PC-3 (cell line): ENCODE measurements at regions not wholly inside any gene's neighbourhood (a gene's known extent, or its start where the extent isn't known, plus 50 kb on each side); places are given as distances from the start of the nearest gene placed in this dataset.

Source experiments
- ATAC-seq: fragments of 200-7000 bp; cut with Tn5 transposase; 2 replicates; pipeline ENCODE4 v1.9.1; 2020; ENCODE audit warnings: mild to moderate bottlenecking, moderate library complexity
- BruUV-seq: library from RNA; stranded (reverse); fragments of 400-500 nt; replicated peaks from 2 replicates; lab custom pipeline; 2021; lab: Mats Ljungman, UMichigan
- CTCF ChIA-PET: fragments of 300-600 bp; sonication (Branson Sonifier 250); formaldehyde crosslinking; loops from one replicate; lab custom pipeline; 2022; ENCODE audit warnings: antibody characterized with exemption; lab: Charles Lee
- POLR2A ChIA-PET: fragments of 300-600 bp; sonication (Branson Sonifier 250); formaldehyde crosslinking; loops from one replicate; lab custom pipeline; 2022; ENCODE audit warnings: antibody characterized with exemption; ENCODE audit not compliant: unreplicated experiment; lab: Charles Lee
- DNase-seq: peaks from one replicate; pipeline ENCODE4 v3.0.0-alpha.2; 2015
- H2AFZ ChIP-seq: fragments of 300-600 bp; sonication (generic); 2 replicates; pipeline ENCODE4 v1.6.0; 2016; ENCODE audit warnings: antibody characterized with exemption, low read length
- H3F3A ChIP-seq: fragments of 300-600 bp; sonication (generic); one replicate; pipeline ENCODE4 v1.6.0; 2017; ENCODE audit warnings: antibody characterized with exemption, low read length, control low read depth, mild to moderate bottlenecking; ENCODE audit not compliant: unreplicated experiment
- H3K27ac ChIP-seq: fragments of 300-600 bp; sonication (generic); 2 replicates; pipeline ENCODE4 v1.5.1; 2016; ENCODE audit warnings: mild to moderate bottlenecking, low read length
- H3K27me3 ChIP-seq: fragments of 300-600 bp; sonication (generic); 2 replicates; pipeline ENCODE4 v1.6.1; 2016; ENCODE audit warnings: low read length, mixed read lengths
- H3K36me3 ChIP-seq: fragments of 300-600 bp; sonication (generic); 2 replicates; pipeline ENCODE4 v1.6.1; 2016; ENCODE audit warnings: low read depth, mixed run types, low read length, mixed read lengths
- H3K4me1 ChIP-seq: fragments of 300-600 bp; sonication (generic); 2 replicates; pipeline ENCODE4 v1.5.1; 2016; ENCODE audit warnings: low read length; ENCODE audit not compliant: insufficient read depth
- H3K4me2 ChIP-seq: fragments of 300-600 bp; sonication (generic); 2 replicates; pipeline ENCODE4 v1.6.0; 2016; ENCODE audit warnings: low read length
- H3K4me3 ChIP-seq: fragments of 300-600 bp; sonication (generic); 2 replicates; pipeline ENCODE4 v1.5.1; 2016; ENCODE audit warnings: mild to moderate bottlenecking, low read length, mixed read lengths
- H3K79me2 ChIP-seq: fragments of 300-600 bp; sonication (generic); 2 replicates; pipeline ENCODE4 v1.6.1; 2017; ENCODE audit warnings: low read length, mixed read lengths
- H3K9ac ChIP-seq: fragments of 300-600 bp; sonication (generic); 2 replicates; pipeline ENCODE4 v1.6.0; 2016; ENCODE audit warnings: mild to moderate bottlenecking, low read length
- H3K9me2 ChIP-seq: fragments of 300-600 bp; sonication (generic); replicated peaks from 2 replicates; pipeline ENCODE4 v1.6.1; 2016; ENCODE audit warnings: mixed run types, low read length, mixed read lengths
- H3K9me3 ChIP-seq: fragments of 300-600 bp; sonication (generic); 2 replicates; pipeline ENCODE4 v1.6.1; 2016; ENCODE audit warnings: low read length, mixed read lengths
- H4K20me1 ChIP-seq: fragments of 300-600 bp; sonication (generic); 2 replicates; pipeline ENCODE4 v1.6.1; 2016; ENCODE audit warnings: low read length, mixed read lengths
- CTCF ChIP-seq: fragments of 300-600 bp; sonication (generic); conservative IDR thresholded peaks from 2 replicates; pipeline ENCODE4 v1.5.1; 2017; ENCODE audit warnings: antibody characterized with exemption, low read depth, mild to moderate bottlenecking, low read length
- EZH2 ChIP-seq: fragments of 300-600 bp; sonication (generic); IDR thresholded peaks from one replicate; pipeline ENCODE4 v1.6.1; 2017; ENCODE audit warnings: antibody characterized with exemption, mild to moderate bottlenecking, low read length; ENCODE audit not compliant: unreplicated experiment
- EZH2phosphoT487 ChIP-seq: fragments of 300-600 bp; sonication (generic); IDR thresholded peaks from 2 replicates; pipeline ENCODE4 v1.6.1; 2018; ENCODE audit warnings: mild to moderate bottlenecking, antibody characterized with exemption, low read length, borderline replicate concordance
- intact Hi-C: fragments of 100-400 bp; cut with micrococcal nuclease; formaldehyde crosslinking; loops from 2 replicates; pipeline ENCODE4 v1.9.0; 2023

GRCh38 chr4:96260064-96260682, 420.3 kb downstream of the PDHA2 start:
- Histone ChIP-seq H3K79me2 (no peaks in the 10 kb centered on the region), H3K4me3 (no peak overlapping the region), H3F3A (no peaks in the 10 kb centered on the region), H2AFZ (no peak overlapping the region), H3K4me1 (no peaks in the 10 kb centered on the region), H3K27me3 (no peaks in the 10 kb centered on the region), H3K36me3 (no peaks in the 10 kb centered on the region), H3K27ac (no peak overlapping the region), H3K9me2 (no peaks in the 10 kb centered on the region), H3K9me3 (no peaks in the 10 kb centered on the region), H4K20me1 (no peaks in the 10 kb centered on the region), H3K9ac (no peak overlapping the region), H3K4me2 (no peak overlapping the region)
- CTCF ChIA-PET = no interaction called here
- POLR2A ChIA-PET = no interaction called here
- TF ChIP-seq EZH2phosphoT487 (no peak), EZH2 (no peak), CTCF (no peak)
- no peak for ATAC-seq
- no TSS peak for BruUV-seq
- intact Hi-C loops = no loop called here
- DNase-seq = no peak

DNA sequence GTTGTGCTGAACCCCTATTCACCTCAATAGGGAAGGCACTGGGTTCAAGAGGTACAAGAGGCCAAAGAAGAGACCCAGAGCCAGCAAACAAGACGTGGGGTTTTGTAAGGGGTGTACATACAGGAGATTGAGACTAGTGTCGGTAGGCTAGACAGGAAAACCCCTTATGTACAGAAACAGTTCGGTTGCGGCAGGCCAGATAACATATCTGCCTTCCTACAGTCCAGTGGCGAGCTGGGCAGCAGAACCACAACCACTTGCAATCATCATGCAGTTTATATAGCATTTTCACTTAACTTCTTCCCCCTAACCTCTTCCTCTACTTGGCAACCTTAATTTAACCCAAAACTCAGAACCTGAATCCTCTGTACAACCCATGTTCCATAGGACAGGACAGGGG, 422.2 kb downstream of the PDHA2 start:
- CTCF ChIA-PET = no interaction called here

More for the DNA sequence above, 422.2 kb downstream of the PDHA2 start:
- Histone ChIP-seq H3K4me2 (no peak overlapping the region), H3F3A (no peaks in the 10 kb centered on the region), H3K27ac (no peak overlapping the region), H3K4me3 (no peak overlapping the region), H3K9me2 (no peaks in the 10 kb centered on the region), H3K4me1 (no peaks in the 10 kb centered on the region), H3K9ac (no peak overlapping the region), H4K20me1 (no peaks in the 10 kb centered on the region), H2AFZ (no peak overlapping the region), H3K36me3 (no peaks in the 10 kb centered on the region), H3K9me3 (no peaks in the 10 kb centered on the region), H3K27me3 (no peaks in the 10 kb centered on the region), H3K79me2 (no peaks in the 10 kb centered on the region)
- no TSS peak for BruUV-seq
- ATAC-seq = no peak
- intact Hi-C loops = no loop called here
- POLR2A ChIA-PET = no interaction called here
- TF ChIP-seq CTCF = no peak
- TF ChIP-seq EZH2 = no peak
- no peak for DNase-seq
